ENCODE measurements at regions not wholly inside any gene's neighbourhood (a gene's known extent, or its start where the extent isn't known, plus 50 kb on each side); places are given as distances from the start of the nearest gene placed in this dataset.

GRCh38 chr9:81414836-81415235 is 274.5 kb downstream of the TLE1 start:
- no peak for TF ChIP-seq CTCF (IDR thresholded peaks at IDR 0.05)
- no peak for TF ChIP-seq POLR2A (IDR thresholded peaks at IDR 0.05)
- no peak for TF ChIP-seq EP300 (IDR thresholded peaks at IDR 0.05)
- TF ChIP-seq POLR2AphosphoS5 (IDR thresholded peaks at IDR 0.05), result no peak
